Breast epithelium (tissue), 4 donors: ENCODE measurements at regions not wholly inside any gene's neighbourhood (a gene's known extent, or its start where the extent isn't known, plus 50 kb on each side); places are given as distances from the start of the nearest gene placed in this dataset.

ENCODE experiments used
- DNase-seq, 2 donors: peaks; one replicate each; pipeline ENCODE4 v3.0.0-alpha.2; 2019; ENCODE audit warnings: low spot score in 2 of 2
- H3K27ac ChIP-seq, 2 donors: fragments of 200-600 bp; sonication (generic) in 1 of 2; one replicate each; pipeline ENCODE4 v1.5.1; 2016 to 2019; ENCODE audit warnings: mild to moderate bottlenecking in 1 of 2
- H3K27me3 ChIP-seq, 2 donors: fragments of 200-600 bp; sonication (generic) in 1 of 2; one replicate each; pipeline versions ENCODE4 v1.5.1 to v1.6.0; 2017 to 2019; ENCODE audit warnings: control low read depth in 1 of 2, mild to moderate bottlenecking in 1 of 2
- H3K36me3 ChIP-seq: fragments of 200-600 bp; one replicate; pipeline ENCODE4 v1.5.1; 2019
- H3K4me1 ChIP-seq, 2 donors: fragments of 200-600 bp; sonication (generic); one replicate each; pipeline ENCODE4 v1.5.1; 2016 to 2019; ENCODE audit warnings: control low read depth in 1 of 2
- H3K4me3 ChIP-seq, 3 donors: fragments of 200-600 bp; sonication (generic); 1 replicate in 2 of 3; 2 replicates in 1 of 3; pipeline ENCODE4 v1.5.1; 2016 to 2019; ENCODE audit warnings: mild to moderate bottlenecking in 3 of 3, moderate library complexity in 2 of 3
- H3K9me3 ChIP-seq, 2 donors: fragments of 200-600 bp; sonication (generic) in 1 of 2; one replicate each; pipeline ENCODE4 v1.5.1; 2016 to 2019; ENCODE audit warnings: control low read depth in 1 of 2
- CTCF ChIP-seq, 3 donors: fragments of 450-650 bp; IDR thresholded peaks; one replicate each; pipeline ENCODE4 v1.5.1; 2016 to 2017; ENCODE audit warnings: antibody characterized with exemption in 3 of 3, mild to moderate bottlenecking in 3 of 3, moderate library complexity in 3 of 3
- POLR2A ChIP-seq: fragments of 450-650 bp; IDR thresholded peaks from one replicate; pipeline ENCODE4 v1.6.1; 2016; ENCODE audit warnings: antibody characterized with exemption, mild to moderate bottlenecking, moderate library complexity
- POLR2AphosphoS5 ChIP-seq, 3 donors: sonication (generic); formaldehyde crosslinking; IDR thresholded peaks; one replicate each; pipeline ENCODE4 v1.6.1; 2017; ENCODE audit warnings: antibody characterized with exemption in 3 of 3
- intact Hi-C: fragments of 100-400 bp; cut with DNase I; formaldehyde crosslinking; loops from one replicate; pipeline ENCODE4 v1.15.1; 2023; ENCODE audit warnings: low total_unique reads

- TF ChIP-seq CTCF (IDR thresholded peaks at IDR 0.05) (no peak), POLR2AphosphoS5 (IDR thresholded peaks at IDR 0.05) (no peak), POLR2A (no peak)
- intact Hi-C loops = no loop called here
- Histone ChIP-seq H3K27me3 (no peaks in the 10 kb centered on the region), H3K9me3 (peaks cover 0 to 6% of the 10 kb centered on the region in 2 donors), H3K27ac (peak overlapping the region in 1 of 2 donors; percentile 66), H3K4me3 (no peak overlapping the region), H3K4me1 (no peaks in the 10 kb centered on the region), H3K36me3 (no peaks in the 10 kb centered on the region)
- no peak for DNase-seq
Observed at GRCh38 chr12:124667506-124668326, 100.3 kb upstream of the NCOR2 start.

- H3K4me3 ChIP-seq = no peak overlapping the region
- no peaks in the 10 kb centered on the region for H3K27me3 ChIP-seq
- no peaks in the 10 kb centered on the region for H3K4me1 ChIP-seq
- H3K9me3 ChIP-seq = peaks cover 0 to 6% of the 10 kb centered on the region in 2 donors
- no peak for TF ChIP-seq POLR2A
- TF ChIP-seq POLR2AphosphoS5 (IDR thresholded peaks at IDR 0.05) = no peak
- no peak for TF ChIP-seq CTCF (IDR thresholded peaks at IDR 0.05)
- no peak overlapping the region for H3K27ac ChIP-seq
- no peak for DNase-seq
- H3K36me3 ChIP-seq = no peaks in the 10 kb centered on the region
- intact Hi-C loops = no loop called here
Observed at GRCh38 chr12:124666722-124667259, 99.4 kb upstream of the NCOR2 start.

- intact Hi-C loops = no loop called here
- H3K27me3 ChIP-seq = no peaks in the 10 kb centered on the region
Observed at GRCh38 chr12:124665511-124665910, 98.1 kb upstream of the NCOR2 start.

GRCh38 chr12:124664395-124665111 lies 97.1 kb upstream of the NCOR2 start:
- no peak overlapping the region for H3K27ac ChIP-seq
- no peak overlapping the region for H3K4me3 ChIP-seq
- H3K4me1 ChIP-seq = no peaks in the 10 kb centered on the region
- TF ChIP-seq POLR2A (no peak), CTCF (IDR thresholded peaks at IDR 0.05) (no peak), POLR2AphosphoS5 (IDR thresholded peaks at IDR 0.05) (no peak)
- DNase-seq = no peak
- H3K9me3 ChIP-seq = peaks cover 0 to 6% of the 10 kb centered on the region in 2 donors
- H3K36me3 ChIP-seq = no peaks in the 10 kb centered on the region
- H3K27me3 ChIP-seq = no peaks in the 10 kb centered on the region
- intact Hi-C loops = no loop called here

More at GRCh38 chr12:124665511-124665910, 98.1 kb upstream of the NCOR2 start:
- TF ChIP-seq POLR2A = no peak
- TF ChIP-seq POLR2AphosphoS5 (IDR thresholded peaks at IDR 0.05) = no peak
- no peak for TF ChIP-seq CTCF (IDR thresholded peaks at IDR 0.05)
- Histone ChIP-seq H3K4me1 (no peaks in the 10 kb centered on the region), H3K27ac (no peak overlapping the region), H3K9me3 (peaks cover 0 to 6% of the 10 kb centered on the region in 2 donors), H3K36me3 (no peaks in the 10 kb centered on the region), H3K4me3 (no peak overlapping the region)
- no peak for DNase-seq
